Skeletal muscle tissue (tissue), 3 donors: ENCODE measurements at regions not wholly inside any gene's neighbourhood (a gene's known extent, or its start where the extent isn't known, plus 50 kb on each side); places are given as distances from the start of the nearest gene placed in this dataset.

ENCODE experiments used
- H3K27ac ChIP-seq: one replicate; pipeline ENCODE4 v1.7.0; 2013; ENCODE audit warnings: mild to moderate bottlenecking, low read depth, low read length, inconsistent platforms
- H3K27me3 ChIP-seq, 3 donors: one replicate each; pipeline ENCODE4 v1.7.0; 2013; ENCODE audit warnings: low read length in 3 of 3; ENCODE audit not compliant: control insufficient read depth in 3 of 3, insufficient read depth in 3 of 3
- H3K36me3 ChIP-seq, 3 donors: one replicate each; pipeline ENCODE4 v1.7.0; 2013; ENCODE audit warnings: low read length in 3 of 3; ENCODE audit not compliant: control insufficient read depth in 3 of 3, insufficient read depth in 3 of 3
- H3K4me1 ChIP-seq, 3 donors: one replicate each; pipeline ENCODE4 v1.7.0; 2013; ENCODE audit warnings: low read length in 3 of 3, mild to moderate bottlenecking in 3 of 3; ENCODE audit not compliant: control insufficient read depth in 3 of 3, insufficient read depth in 3 of 3
- H3K4me3 ChIP-seq, 3 donors: one replicate each; pipeline ENCODE4 v1.7.0; 2013; ENCODE audit warnings: low read length in 3 of 3
- H3K9ac ChIP-seq, 3 donors: one replicate each; pipeline ENCODE4 v1.7.0; 2013; ENCODE audit warnings: low read length in 3 of 3, mild to moderate bottlenecking in 3 of 3, moderate library complexity in 2 of 3, low read depth in 1 of 3
- H3K9me3 ChIP-seq, 3 donors: one replicate each; pipeline ENCODE4 v1.7.0; 2013; ENCODE audit warnings: low read length in 3 of 3; ENCODE audit not compliant: control insufficient read depth in 3 of 3
- donor health status: Osteomylitis.

DNA sequence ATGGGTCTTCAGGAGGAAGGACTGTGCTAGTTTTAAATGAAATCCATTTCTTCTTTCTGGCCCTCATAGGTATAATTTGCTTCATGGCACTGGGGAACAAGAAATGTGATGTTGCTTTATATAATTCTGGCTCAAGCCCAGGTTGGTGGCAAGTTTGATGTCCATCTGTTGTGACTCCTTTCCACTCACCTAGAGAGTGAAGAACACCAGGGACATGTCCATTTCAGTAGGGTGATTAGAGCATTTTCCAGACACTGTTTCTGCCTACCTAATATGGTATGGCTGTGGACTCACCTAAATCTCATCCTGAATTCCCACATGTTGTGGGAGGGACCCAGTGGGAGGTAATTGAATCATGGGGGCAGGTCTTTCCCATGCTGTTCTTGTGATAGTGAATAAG is 278.1 kb downstream of the LMX1A start:
- H3K4me3 ChIP-seq, result no peak overlapping the region
- no peak overlapping the region for H3K27ac ChIP-seq
- H3K27me3 ChIP-seq, result no peaks in the 10 kb centered on the region
- H3K9ac ChIP-seq, result no peak overlapping the region
- no peaks in the 10 kb centered on the region for H3K9me3 ChIP-seq
- peaks cover 0 to 3% (median 0%) of the 10 kb centered on the region in 3 donors for H3K4me1 ChIP-seq
- no peaks in the 10 kb centered on the region for H3K36me3 ChIP-seq

DNA sequence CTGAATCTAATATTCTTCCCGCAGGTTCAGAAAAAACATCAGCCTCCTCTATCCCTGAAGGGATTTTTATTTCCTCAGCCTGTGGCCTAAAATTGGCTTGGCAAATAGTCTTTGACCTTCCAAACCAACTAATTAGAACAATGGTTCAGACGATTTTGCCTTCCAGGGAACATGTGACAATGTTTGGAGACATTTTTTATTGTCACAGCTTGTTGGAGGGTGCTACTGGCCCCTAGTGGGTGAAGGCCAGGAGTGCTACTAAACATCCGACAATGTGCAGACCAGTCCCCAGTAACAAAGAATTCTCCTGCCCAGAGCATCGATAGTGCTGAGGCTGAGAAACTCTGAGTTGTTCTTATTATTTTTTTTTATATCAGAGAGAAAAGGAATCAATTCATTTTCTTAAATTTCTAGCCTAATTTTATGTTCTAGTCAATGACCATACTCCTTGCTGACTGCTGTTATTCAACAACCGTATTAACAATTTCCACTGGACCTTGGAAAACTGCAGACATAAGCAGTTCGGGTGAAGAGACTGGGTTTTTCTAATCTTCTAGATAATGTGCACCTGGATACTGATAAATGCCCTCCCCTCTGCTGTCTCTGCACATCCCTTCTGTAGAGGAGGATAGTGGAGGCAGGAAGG is 280.7 kb downstream of the LMX1A start:
- Histone ChIP-seq H3K9me3 (no peaks in the 10 kb centered on the region), H3K4me1 (peaks cover 0 to 3% (median 0%) of the 10 kb centered on the region in 3 donors), H3K4me3 (no peak overlapping the region), H3K9ac (no peak overlapping the region), H3K36me3 (no peaks in the 10 kb centered on the region), H3K27me3 (no peaks in the 10 kb centered on the region), H3K27ac (no peak overlapping the region)

DNA sequence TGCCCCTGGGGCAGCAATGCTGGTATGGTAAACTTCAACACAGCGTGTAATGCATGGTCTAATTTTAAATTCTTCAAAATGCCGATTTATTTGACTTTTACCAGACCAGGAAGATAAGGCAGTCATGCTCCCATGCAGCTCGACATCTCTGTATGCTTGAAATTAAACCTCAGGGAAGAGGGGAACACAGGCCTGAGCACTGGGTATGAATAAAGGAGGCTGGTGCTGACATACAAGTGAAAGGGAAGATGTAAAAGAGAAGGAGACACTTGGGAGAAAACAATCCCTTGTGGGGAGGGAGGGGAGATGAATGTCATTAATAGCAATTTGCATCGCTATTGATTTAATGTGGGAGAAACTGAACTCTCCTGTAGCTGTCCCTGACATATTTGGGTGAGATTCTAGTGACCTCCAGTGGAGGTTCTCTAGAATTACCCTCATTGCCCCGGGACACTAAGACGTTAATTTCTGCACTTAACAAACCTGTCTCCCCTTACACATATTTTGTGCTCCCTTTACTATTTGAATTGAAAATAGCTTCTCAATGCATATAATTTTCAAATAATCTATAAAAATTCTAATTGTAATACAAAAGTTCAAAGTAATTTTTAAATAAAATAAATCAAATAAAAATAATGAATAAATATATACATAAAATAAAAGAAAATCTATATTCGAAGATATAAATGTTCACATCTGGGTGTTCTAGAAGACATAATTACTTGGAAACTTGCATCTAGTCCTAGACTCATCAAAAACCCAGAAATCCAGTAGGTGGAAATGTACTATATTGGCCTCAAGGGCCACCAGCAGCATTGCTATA is 283.1 kb downstream of the LMX1A start:
- H3K4me1 ChIP-seq, result peaks cover 0 to 3% (median 0%) of the 10 kb centered on the region in 3 donors

DNA sequence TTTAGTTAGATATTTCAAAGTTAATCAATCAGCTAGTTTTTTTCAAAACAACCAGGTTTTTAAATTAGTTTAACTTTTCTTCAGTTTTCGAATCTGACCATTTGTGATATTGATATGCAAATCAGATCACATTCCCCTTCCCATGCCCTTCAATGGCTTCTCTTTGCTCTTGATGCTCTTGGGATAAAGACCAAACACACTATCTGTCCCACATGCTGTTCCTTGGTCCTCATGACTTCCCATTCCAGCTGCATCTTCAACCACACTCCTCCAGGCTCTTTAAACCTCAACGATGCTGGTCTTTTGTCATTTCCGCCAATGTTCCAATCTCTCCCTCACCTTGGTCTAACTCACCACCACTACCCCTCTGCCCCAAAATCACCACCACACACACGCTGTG is 285.8 kb downstream of the LMX1A start:
- Histone ChIP-seq H3K4me3 (no peak overlapping the region), H3K36me3 (no peaks in the 10 kb centered on the region), H3K4me1 (no peaks in the 10 kb centered on the region), H3K27me3 (no peaks in the 10 kb centered on the region), H3K9me3 (no peaks in the 10 kb centered on the region), H3K27ac (no peak overlapping the region), H3K9ac (no peak overlapping the region)

More for the DNA sequence above, 283.1 kb downstream of the LMX1A start:
- no peak overlapping the region for H3K27ac ChIP-seq
- H3K27me3 ChIP-seq, result no peaks in the 10 kb centered on the region
- no peaks in the 10 kb centered on the region for H3K9me3 ChIP-seq
- H3K36me3 ChIP-seq, result no peaks in the 10 kb centered on the region
- no peak overlapping the region for H3K9ac ChIP-seq
- H3K4me3 ChIP-seq, result no peak overlapping the region

DNA sequence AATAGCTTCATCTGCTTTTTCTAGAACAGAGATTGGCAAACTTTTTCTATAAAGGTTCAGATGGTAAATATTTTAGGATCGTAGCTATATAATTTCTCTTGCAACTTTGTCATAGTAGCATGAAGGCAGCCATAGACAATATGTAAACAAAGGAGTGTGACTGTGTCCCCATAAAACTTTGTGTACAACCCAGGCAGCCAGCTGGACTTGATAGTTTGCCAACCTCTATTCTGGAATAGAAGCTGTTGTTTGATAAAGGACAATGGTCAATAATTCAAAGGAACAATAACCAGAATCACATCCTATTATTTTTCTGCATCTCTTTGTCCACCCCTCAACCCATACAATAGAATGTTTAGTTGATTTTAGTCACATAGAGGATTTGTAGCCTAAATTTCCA is 286.7 kb downstream of the LMX1A start:
- no peak overlapping the region for H3K4me3 ChIP-seq
- no peaks in the 10 kb centered on the region for H3K4me1 ChIP-seq
- H3K27me3 ChIP-seq, result no peaks in the 10 kb centered on the region
- H3K36me3 ChIP-seq, result no peaks in the 10 kb centered on the region
- no peak overlapping the region for H3K27ac ChIP-seq
- H3K9me3 ChIP-seq, result no peaks in the 10 kb centered on the region
- H3K9ac ChIP-seq, result no peak overlapping the region

DNA sequence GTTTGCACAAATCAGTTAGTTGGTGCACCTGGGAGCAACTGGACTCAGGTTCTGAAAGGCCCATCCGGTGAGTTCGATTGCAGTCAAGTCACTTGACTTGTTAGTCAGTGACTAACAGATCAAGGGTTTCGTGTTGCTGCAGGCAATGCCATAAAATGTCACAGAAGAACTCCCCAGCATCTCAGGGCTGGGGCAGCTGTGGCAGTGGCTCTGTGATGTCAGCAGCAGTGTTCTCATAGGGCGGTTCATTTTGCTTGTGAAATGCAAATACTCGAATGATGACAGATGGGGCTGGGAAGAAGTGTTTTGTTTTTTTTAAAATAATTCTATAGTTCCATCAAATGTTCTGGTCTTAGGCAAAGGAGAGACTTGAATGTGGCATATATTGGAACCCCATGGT is 287.8 kb downstream of the LMX1A start:
- no peaks in the 10 kb centered on the region for H3K9me3 ChIP-seq
- peaks cover 0 to under 1% (median 0%) of the 10 kb centered on the region in 3 donors for H3K4me1 ChIP-seq
- no peak overlapping the region for H3K9ac ChIP-seq

DNA sequence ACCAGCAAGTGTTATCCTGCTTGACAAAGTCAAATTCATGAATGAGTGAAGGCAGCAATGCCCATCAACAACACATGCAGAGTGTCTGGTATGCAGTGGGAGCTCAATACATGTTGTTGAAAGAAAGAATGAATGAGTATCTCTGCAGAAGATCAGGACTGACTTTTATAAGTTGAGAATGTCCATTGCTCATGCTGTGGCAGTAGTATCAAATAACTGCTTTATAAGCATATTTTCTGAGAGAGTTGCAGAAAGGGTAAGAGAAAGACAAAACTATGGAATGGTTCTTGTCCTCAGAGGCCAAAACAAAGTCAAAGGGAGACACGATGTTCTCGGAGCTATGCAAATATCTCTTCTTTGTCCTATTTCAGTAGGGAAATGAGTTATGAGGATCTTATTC is 288.7 kb downstream of the LMX1A start:
- no peak overlapping the region for H3K9ac ChIP-seq

More for the DNA sequence above, 287.8 kb downstream of the LMX1A start:
- H3K36me3 ChIP-seq, result no peaks in the 10 kb centered on the region
- no peak overlapping the region for H3K4me3 ChIP-seq
- H3K27me3 ChIP-seq, result no peaks in the 10 kb centered on the region
- H3K27ac ChIP-seq, result no peak overlapping the region

DNA sequence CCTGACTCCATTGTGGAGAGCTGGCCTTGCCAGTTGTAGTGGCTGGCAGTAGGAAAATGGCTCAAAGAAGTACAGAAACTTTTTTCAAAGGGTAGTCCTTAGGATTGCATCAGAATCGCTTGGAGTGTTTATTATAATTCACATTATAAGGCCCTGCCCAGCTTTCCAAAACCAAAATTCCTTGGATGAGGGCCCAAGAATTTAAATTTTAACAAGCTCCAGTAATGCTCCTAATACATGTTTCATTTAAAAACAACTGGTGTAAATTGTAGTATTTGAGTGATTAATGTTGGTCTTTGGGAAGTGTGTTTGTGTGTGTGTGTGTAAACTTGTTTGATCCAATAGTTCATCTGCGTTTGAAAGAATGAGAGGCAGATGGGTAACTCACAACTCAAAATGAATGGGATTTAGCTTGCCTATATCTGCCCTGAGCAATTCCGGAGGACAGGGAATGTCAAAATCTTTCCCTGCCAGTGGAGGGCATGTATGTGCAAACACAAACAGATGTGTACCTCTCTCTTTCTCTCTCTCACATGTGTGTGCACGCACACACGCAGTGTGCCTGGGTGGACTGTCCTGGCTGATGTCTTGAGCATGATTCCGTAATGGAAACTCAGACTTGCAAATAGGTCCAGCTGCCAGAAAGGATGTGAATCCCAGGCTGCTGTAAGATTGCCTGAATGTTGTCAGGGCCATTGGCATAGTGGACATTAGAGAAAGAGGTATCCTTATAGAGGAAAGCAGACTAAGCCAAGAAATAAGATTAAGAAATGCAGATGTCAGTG is 293.1 kb downstream of the LMX1A start:
- Histone ChIP-seq H3K27ac (no peak overlapping the region), H3K4me3 (no peak overlapping the region), H3K27me3 (no peaks in the 10 kb centered on the region), H3K9ac (no peak overlapping the region), H3K36me3 (no peaks in the 10 kb centered on the region), H3K9me3 (no peaks in the 10 kb centered on the region), H3K4me1 (peaks cover 0 to 5% (median 0%) of the 10 kb centered on the region in 3 donors)

More for the DNA sequence above, 288.7 kb downstream of the LMX1A start:
- H3K27me3 ChIP-seq, result no peaks in the 10 kb centered on the region
- H3K4me1 ChIP-seq, result peaks cover 0 to 5% (median 0%) of the 10 kb centered on the region in 3 donors
- no peak overlapping the region for H3K4me3 ChIP-seq
- H3K9me3 ChIP-seq, result no peaks in the 10 kb centered on the region
- H3K36me3 ChIP-seq, result no peaks in the 10 kb centered on the region
- H3K27ac ChIP-seq, result no peak overlapping the region

DNA sequence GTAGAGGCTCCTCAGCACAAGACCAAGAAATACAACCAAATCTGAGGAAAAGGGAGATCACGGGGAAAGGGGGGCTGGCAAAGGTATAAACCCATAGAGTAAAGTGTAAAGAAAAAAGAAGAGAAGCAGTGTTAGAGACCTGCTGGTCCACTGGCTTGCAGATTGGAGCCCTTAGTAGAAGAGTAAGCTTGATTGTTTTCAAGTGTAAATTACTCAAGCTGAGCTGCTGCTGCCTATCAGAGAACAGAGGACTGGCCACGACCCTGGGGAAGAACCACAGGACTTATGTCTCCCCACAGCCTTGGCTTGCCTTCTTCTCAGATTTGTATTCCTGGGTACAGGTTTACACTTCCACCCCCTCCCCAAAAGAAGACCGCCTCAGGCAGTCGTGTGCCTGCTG is 294.2 kb downstream of the LMX1A start:
- Histone ChIP-seq H3K27me3 (no peaks in the 10 kb centered on the region), H3K9me3 (no peaks in the 10 kb centered on the region), H3K4me3 (no peak overlapping the region), H3K27ac (no peak overlapping the region), H3K4me1 (peaks cover 0 to 5% (median 0%) of the 10 kb centered on the region in 3 donors), H3K36me3 (no peaks in the 10 kb centered on the region), H3K9ac (no peak overlapping the region)
